SU-DHL-6 (cell line): ENCODE measurements at regions not wholly inside any gene's neighbourhood (a gene's known extent, or its start where the extent isn't known, plus 50 kb on each side); places are given as distances from the start of the nearest gene placed in this dataset.

Experiments
- CTCF ChIP-seq: fragments of 200-600 bp; sonication (generic); IDR thresholded peaks from one replicate; pipeline ENCODE4 v1.5.1; 2017; ENCODE audit warnings: antibody characterized with exemption, mild to moderate bottlenecking, low read length, moderate library complexity; ENCODE audit not compliant: insufficient read depth, poor library complexity, severe bottlenecking
- EZH2phosphoT487 ChIP-seq: fragments of 200-600 bp; sonication (generic), shearing (Covaris generic); conservative IDR thresholded peaks from 2 replicates; pipeline ENCODE4 v1.6.1; 2018; ENCODE audit warnings: mild to moderate bottlenecking, antibody characterized with exemption, low read length, moderate library complexity, mixed read lengths

- TF ChIP-seq CTCF (no peak), EZH2phosphoT487 (no peak)
Observed at GRCh38 chr13:104764600-104764999, 1698.4 kb upstream of the SLC10A2 start.
